Ishikawa (cell line): ENCODE measurements at regions not wholly inside any gene's neighbourhood (a gene's known extent, or its start where the extent isn't known, plus 50 kb on each side); places are given as distances from the start of the nearest gene placed in this dataset.

Source experiments
- CEBPB ChIP-seq: IDR thresholded peaks from 2 replicates; pipeline ENCODE4 v1.6.1; 2012
- CREB1 ChIP-seq: IDR thresholded peaks from 2 replicates; pipeline ENCODE4 v1.6.1; 2012; ENCODE audit warnings: low read depth
- EGR1 ChIP-seq: IDR thresholded peaks from 2 replicates; pipeline ENCODE4 v1.6.1; 2012
- EP300 ChIP-seq: IDR thresholded peaks from 2 replicates; pipeline ENCODE4 v1.6.1; 2012; ENCODE audit warnings: borderline replicate concordance
- FOXM1 ChIP-seq: IDR thresholded peaks from 2 replicates; pipeline ENCODE4 v1.6.1; 2012; ENCODE audit warnings: low read depth, borderline replicate concordance
- NFIC ChIP-seq: IDR thresholded peaks from 2 replicates; pipeline ENCODE4 v1.6.1; 2012
- RAD21 ChIP-seq: IDR thresholded peaks from 2 replicates; pipeline ENCODE4 v1.6.1; 2012; ENCODE audit warnings: low read depth
- TAF1 ChIP-seq: IDR thresholded peaks from 2 replicates; pipeline ENCODE4 v1.6.1; 2012; ENCODE audit warnings: low read depth, mild to moderate bottlenecking
- TCF12 ChIP-seq: IDR thresholded peaks from 2 replicates; pipeline ENCODE4 v1.6.1; 2012; ENCODE audit warnings: low read depth
- TEAD4 ChIP-seq: IDR thresholded peaks from 2 replicates; pipeline ENCODE4 v1.6.1; 2012
- YY1 ChIP-seq: IDR thresholded peaks from 2 replicates; pipeline ENCODE4 v1.6.1; 2012; ENCODE audit warnings: low read depth
- ZBTB7A ChIP-seq: IDR thresholded peaks from 2 replicates; pipeline ENCODE4 v1.6.1; 2012; ENCODE audit warnings: low read depth
- TF ChIP-seq, protein P1 (sequence below): IDR thresholded peaks from 2 replicates; pipeline ENCODE4 v1.6.1; 2012; ENCODE audit warnings: low read depth, mild to moderate bottlenecking
- TF ChIP-seq, protein P2 (sequence below): IDR thresholded peaks from 2 replicates; pipeline ENCODE4 v1.6.1; 2012
- TF ChIP-seq, protein P3 (sequence below): IDR thresholded peaks from 2 replicates; pipeline ENCODE4 v1.6.1; 2012

DNA sequence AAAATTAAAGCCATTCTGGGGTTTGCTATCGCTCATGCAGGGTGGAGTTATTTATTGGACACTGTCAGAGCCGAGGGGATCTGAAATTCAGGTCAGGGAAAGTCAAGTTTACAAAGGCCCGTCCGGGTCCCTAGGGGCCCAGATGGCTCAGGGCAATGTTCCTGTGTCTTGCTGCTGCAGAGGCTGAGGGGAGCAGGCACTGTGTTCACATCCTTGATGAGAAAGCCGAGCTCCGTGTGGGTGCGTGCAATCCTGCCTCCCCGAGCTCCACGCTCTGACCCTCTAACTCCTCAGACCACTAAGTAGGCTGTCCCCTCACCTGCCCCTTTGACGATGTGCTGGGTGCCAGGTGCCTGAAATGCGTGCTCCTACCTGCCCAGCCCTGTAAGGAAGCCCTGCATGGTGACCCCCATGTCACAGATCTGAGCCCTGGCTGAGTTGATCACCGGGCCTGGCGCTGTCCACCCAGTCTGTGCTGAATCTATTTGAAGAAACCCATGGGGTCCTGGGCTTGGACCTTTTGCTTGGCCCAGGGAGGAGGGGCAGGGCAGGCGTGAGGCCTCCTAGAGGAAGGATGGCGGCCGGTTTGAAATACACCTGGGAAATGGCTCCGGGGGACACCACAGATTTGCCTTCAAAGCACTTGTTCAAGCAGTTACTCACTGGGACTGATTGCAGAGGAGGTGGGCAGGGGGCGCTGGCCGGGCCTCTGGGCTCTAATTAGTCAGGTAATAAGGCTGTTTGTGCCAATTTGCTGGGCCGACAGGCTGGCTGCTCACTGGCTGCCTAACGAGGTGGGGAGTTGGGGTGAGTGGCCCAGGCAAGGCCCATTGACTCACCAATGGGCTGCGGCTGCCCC lies 204.3 kb downstream of the KIF26A start:
- TF ChIP-seq, protein P1, sequence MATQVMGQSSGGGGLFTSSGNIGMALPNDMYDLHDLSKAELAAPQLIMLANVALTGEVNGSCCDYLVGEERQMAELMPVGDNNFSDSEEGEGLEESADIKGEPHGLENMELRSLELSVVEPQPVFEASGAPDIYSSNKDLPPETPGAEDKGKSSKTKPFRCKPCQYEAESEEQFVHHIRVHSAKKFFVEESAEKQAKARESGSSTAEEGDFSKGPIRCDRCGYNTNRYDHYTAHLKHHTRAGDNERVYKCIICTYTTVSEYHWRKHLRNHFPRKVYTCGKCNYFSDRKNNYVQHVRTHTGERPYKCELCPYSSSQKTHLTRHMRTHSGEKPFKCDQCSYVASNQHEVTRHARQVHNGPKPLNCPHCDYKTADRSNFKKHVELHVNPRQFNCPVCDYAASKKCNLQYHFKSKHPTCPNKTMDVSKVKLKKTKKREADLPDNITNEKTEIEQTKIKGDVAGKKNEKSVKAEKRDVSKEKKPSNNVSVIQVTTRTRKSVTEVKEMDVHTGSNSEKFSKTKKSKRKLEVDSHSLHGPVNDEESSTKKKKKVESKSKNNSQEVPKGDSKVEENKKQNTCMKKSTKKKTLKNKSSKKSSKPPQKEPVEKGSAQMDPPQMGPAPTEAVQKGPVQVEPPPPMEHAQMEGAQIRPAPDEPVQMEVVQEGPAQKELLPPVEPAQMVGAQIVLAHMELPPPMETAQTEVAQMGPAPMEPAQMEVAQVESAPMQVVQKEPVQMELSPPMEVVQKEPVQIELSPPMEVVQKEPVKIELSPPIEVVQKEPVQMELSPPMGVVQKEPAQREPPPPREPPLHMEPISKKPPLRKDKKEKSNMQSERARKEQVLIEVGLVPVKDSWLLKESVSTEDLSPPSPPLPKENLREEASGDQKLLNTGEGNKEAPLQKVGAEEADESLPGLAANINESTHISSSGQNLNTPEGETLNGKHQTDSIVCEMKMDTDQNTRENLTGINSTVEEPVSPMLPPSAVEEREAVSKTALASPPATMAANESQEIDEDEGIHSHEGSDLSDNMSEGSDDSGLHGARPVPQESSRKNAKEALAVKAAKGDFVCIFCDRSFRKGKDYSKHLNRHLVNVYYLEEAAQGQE: peak; percentile 83
- no peak for TF ChIP-seq FOXM1

DNA sequence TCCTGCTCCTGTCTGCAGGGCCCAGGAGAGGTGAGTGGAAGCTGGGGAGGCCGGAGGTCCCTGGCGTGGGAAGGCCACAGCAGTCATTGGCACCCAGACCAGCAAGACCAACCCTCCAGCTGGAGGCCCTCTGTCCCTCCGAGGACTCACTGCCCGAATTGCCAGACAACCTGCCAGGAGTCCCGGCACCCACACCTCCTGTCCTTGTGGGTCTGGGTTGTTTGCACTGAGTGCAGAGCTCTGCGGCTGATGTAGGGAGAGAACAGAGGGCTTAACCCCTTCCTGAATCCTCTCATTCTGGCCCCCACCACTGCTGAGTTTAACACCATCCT lies 204.9 kb downstream of the KIF26A start:
- TF ChIP-seq EGR1 (no peak), TEAD4 (no peak), CREB1 (no peak), TCF12 (no peak), TAF1 (no peak), ZBTB7A (no peak), RAD21 (no peak), NFIC (no peak), YY1 (no peak), FOXM1 (no peak), CEBPB (no peak), EP300 (no peak)
- TF ChIP-seq, protein P1: no peak
- TF ChIP-seq, protein P2, sequence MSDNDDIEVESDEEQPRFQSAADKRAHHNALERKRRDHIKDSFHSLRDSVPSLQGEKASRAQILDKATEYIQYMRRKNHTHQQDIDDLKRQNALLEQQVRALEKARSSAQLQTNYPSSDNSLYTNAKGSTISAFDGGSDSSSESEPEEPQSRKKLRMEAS: no peak
- TF ChIP-seq, protein P3, sequence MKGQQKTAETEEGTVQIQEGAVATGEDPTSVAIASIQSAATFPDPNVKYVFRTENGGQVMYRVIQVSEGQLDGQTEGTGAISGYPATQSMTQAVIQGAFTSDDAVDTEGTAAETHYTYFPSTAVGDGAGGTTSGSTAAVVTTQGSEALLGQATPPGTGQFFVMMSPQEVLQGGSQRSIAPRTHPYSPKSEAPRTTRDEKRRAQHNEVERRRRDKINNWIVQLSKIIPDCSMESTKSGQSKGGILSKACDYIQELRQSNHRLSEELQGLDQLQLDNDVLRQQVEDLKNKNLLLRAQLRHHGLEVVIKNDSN: no peak

DNA sequence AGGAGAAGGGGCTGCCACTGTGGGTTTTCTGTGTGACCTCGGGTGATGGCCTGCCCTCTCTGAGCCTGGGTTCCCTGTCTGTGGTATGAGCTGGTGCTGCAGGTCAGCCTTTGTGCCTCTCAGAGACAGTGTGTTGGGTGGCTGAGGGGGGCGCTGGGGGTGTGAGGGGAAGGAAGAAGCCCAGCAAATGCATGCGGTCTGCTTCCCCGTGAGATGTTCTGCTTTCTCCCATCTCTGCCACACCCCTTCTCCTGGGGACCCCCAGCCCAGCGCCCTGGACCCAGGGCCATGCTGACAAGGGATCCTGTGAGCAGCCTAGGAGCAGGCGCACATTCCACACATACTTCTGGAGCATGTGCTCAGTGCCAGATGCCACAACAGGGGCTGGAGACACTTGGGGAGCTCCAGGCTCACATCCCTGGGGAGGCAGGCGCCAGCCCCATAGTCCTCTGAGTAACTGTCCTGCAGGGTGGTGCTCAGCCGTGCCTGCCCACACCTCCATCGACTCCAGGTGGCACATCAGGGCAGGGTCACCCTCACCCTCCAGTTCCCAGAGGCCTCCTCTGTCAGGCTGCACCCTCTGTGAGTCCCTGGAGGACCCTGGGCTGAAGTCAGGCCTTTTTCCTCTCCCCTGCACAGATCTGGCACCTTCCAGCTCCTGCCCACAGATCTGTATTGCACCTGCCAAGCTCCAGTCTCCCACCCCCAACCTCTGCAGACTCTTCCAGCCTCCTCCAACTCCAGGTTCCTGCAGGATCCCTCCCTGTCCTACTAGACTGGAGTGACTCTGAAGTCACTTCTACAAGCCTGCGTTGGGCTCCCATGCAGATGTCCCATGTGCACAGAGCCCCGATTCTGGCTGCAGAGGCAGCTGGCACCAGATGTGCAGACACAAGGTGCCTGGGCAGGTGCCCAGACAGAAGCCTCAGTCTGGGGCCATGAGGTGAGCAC lies 205.6 kb downstream of the KIF26A start:
- TF ChIP-seq ZBTB7A (no peak), EP300 (no peak), TAF1 (no peak), TEAD4 (no peak), YY1 (no peak)
- TF ChIP-seq, protein P2: no peak

DNA sequence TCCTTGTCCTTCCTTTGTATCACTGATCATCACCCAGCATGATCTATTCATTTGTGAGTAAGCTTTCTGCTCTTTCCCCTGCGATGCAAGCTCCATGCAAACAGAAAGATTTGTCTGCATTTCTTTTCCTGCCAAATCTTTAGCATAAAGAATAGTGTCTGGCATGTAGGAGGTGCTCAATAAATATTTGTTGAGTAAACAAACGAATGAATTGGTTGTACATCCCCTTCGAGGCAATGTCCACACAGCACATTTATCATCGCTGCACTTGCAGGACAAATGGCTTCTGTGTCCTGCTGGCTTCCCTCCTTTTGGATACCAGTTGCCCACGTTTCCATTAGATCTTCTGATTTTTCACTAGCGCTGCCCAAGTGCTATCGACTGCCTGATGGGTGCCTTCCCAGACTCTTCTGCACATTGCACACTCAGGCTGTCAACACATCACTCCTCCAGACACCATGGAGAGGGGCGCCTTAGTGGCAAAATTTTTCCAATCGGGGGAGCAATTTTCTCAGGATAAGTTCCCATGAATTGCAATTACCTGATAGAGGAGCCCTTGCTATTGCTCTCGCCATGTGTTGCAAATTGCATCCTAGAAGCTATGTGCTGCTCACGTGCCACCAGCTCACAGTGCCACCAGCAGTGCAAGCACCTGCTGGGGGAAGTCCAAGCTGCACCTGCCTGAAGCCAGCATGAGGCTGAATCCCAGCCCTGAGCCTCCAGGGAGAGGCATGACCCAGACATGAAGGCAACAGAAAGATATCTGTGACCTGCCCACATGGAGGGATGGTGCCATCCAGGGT lies 206.6 kb downstream of the KIF26A start:
- TF ChIP-seq EP300 (no peak), EGR1 (no peak), ZBTB7A (no peak), TCF12 (no peak), TAF1 (no peak)
- TF ChIP-seq, protein P3: no peak

DNA sequence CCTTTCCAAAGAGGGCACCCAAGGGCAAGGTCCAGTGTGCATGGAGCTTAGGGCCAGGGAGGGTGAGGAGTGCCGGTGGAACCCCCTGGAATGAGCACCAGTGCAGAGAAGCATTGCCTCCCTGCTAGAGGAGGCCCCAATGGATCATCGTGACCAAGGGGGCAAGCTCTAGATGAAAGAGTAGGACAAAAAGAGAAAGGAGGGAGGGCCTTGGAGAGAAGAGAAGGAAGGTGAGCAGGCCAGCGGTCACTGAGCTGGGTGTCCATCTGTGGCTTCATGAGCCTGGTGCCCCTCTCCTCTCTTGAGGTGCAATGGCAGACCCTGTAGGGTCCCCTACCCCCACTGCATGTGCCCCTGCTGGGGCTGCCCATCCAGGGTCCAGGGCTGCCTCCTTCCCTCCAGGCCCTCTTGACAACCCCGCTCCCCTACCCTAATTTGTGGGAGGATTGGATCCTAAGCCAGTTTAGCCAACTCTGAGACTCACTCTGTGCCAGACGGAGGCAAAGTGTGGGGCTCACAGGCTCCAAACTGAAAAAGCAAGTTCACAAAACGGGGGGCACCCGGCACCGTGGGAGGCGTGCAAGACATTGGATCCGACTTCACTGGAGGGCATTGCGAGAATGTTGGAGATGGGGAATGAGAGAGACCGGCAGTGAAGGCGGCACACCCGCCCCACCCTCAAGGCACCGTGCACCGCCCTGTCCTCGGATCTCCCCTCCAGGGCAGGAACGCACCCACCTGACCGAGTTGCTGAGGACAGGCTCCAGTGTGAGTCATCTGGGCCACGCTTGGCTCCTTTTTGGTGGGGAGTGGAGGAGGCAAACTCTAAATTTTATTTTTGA lies 207.5 kb downstream of the KIF26A start:
- TF ChIP-seq YY1: no peak
- no peak for TF ChIP-seq CREB1
- TF ChIP-seq FOXM1: no peak
- TF ChIP-seq, protein P1: no peak
- no peak for TF ChIP-seq NFIC
- TF ChIP-seq, protein P3: no peak
- no peak for TF ChIP-seq CEBPB
- no peak for TF ChIP-seq TCF12
- no peak for TF ChIP-seq ZBTB7A
- TF ChIP-seq, protein P2: no peak
- TF ChIP-seq EP300: no peak
- no peak for TF ChIP-seq TAF1
- TF ChIP-seq TEAD4: no peak
